Endothelial cell of umbilical vein (primary cell): ENCODE measurements at regions not wholly inside any gene's neighbourhood (a gene's known extent, or its start where the extent isn't known, plus 50 kb on each side); places are given as distances from the start of the nearest gene placed in this dataset.

Source experiments
- BruUV-seq: library from RNA; stranded (reverse); fragments of 400-500 nt; replicated peaks from 2 replicates; lab custom pipeline; 2021; lab: Mats Ljungman, UMichigan
- CTCF ChIA-PET: fragments of 300-600, 350-600 bp; sonication (Branson Sonifier 250); formaldehyde crosslinking; loops from one replicate; lab custom pipeline; 2021; ENCODE audit warnings: antibody characterized with exemption, inconsistent platforms; lab: Charles Lee
- POLR2A ChIA-PET: fragments of 300-600, 350-600 bp; sonication (Branson Sonifier 250); formaldehyde crosslinking; loops from one replicate; lab custom pipeline; 2021; ENCODE audit warnings: antibody characterized with exemption, inconsistent platforms; lab: Charles Lee
- DNase-seq: peaks from one replicate; pipeline ENCODE4 v3.0.0-alpha.2; 2011; ENCODE audit warnings: low read depth, low spot score
- FAIRE-seq: peaks from 2 replicates; lab custom pipeline; 2011; peaks lifted over from hg19 to GRCh38; lab: Jason Lieb, UNC
- H2AFZ ChIP-seq: 2 replicates; pipeline ENCODE4 v1.6.0; 2012; ENCODE audit warnings: low read depth, low read length, control low read depth, inconsistent platforms
- H3K27ac ChIP-seq: 2 replicates; pipeline ENCODE4 v1.5.1; 2011; ENCODE audit warnings: low read depth, mild to moderate bottlenecking, control low read depth, low read length, moderate library complexity; ENCODE audit not compliant: insufficient read depth
- H3K27me3 ChIP-seq, 2 experiments: 2 replicates each; pipeline versions ENCODE4 v1.6.0 to v1.6.1; 2011; ENCODE audit warnings: low read length in 2 of 2, mixed read lengths in 1 of 2; ENCODE audit not compliant: control insufficient read depth in 2 of 2, insufficient read depth in 2 of 2
- H3K36me3 ChIP-seq, 2 experiments: 2 replicates in 1 of 2; 3 replicates in 1 of 2; pipeline ENCODE4 v1.5.1; 2011; ENCODE audit warnings: low read length in 2 of 2, mild to moderate bottlenecking in 1 of 2, moderate library complexity in 1 of 2; ENCODE audit not compliant: control insufficient read depth in 2 of 2, insufficient read depth in 2 of 2; ENCODE audit errors: extremely low read depth in 1 of 2
- H3K4me1 ChIP-seq: 3 replicates; pipeline ENCODE4 v1.5.1; 2011; ENCODE audit warnings: mild to moderate bottlenecking, low read length; ENCODE audit not compliant: control insufficient read depth, insufficient read depth; ENCODE audit errors: extremely low read depth
- H3K4me2 ChIP-seq: 2 replicates; pipeline ENCODE4 v1.6.1; 2011; ENCODE audit warnings: low read length, control low read depth, mixed read lengths; ENCODE audit not compliant: insufficient read depth
- H3K4me3 ChIP-seq, 3 experiments: fragments of 200-600 bp in 1 of 3; sonication (generic), shearing (Covaris generic) in 1 of 3; replicated peaks in 1 of 3; 2 replicates each; pipeline ENCODE4 v1.5.1; 2011 to 2016; ENCODE audit warnings: control low read depth in 3 of 3, low read length in 3 of 3, mild to moderate bottlenecking in 2 of 3, inconsistent platforms in 1 of 3, low read depth in 1 of 3, moderate library complexity in 1 of 3; ENCODE audit not compliant: insufficient read depth in 1 of 3
- H3K79me2 ChIP-seq: 2 replicates; pipeline ENCODE4 v1.6.0; 2012; ENCODE audit warnings: low read length, inconsistent platforms; ENCODE audit not compliant: control insufficient read depth, insufficient read depth
- H3K9ac ChIP-seq: replicated peaks from 2 replicates; pipeline ENCODE3; 2011; ENCODE audit warnings: low read length, control low read depth; ENCODE audit not compliant: insufficient read depth; ENCODE audit errors: extremely low read depth
- H3K9me1 ChIP-seq: replicated peaks from 3 replicates; pipeline ENCODE4 v1.6.0; 2011; ENCODE audit warnings: mild to moderate bottlenecking, low read length; ENCODE audit not compliant: control insufficient read depth, insufficient read depth; ENCODE audit errors: extremely low read depth
- H3K9me3 ChIP-seq: replicated peaks from 2 replicates; pipeline ENCODE4 v1.5.1; 2012; ENCODE audit warnings: low read length, inconsistent platforms; ENCODE audit not compliant: control insufficient read depth, insufficient read depth
- H4K20me1 ChIP-seq: replicated peaks from 2 replicates; pipeline ENCODE3; 2011; ENCODE audit warnings: mild to moderate bottlenecking, low read length; ENCODE audit not compliant: control insufficient read depth, insufficient read depth; ENCODE audit errors: extremely low read depth
- EZH2 ChIP-seq: IDR thresholded peaks from 2 replicates; pipeline ENCODE4 v1.6.1; 2012; ENCODE audit warnings: borderline replicate concordance, low read depth, mild to moderate bottlenecking, moderate library complexity, low read length, inconsistent platforms; ENCODE audit not compliant: severe bottlenecking
- FOS ChIP-seq: IDR thresholded peaks from 2 replicates; pipeline ENCODE4 v1.6.1; 2011; ENCODE audit warnings: mild to moderate bottlenecking, low read length, moderate library complexity, borderline replicate concordance; ENCODE audit not compliant: insufficient read depth
- GATA2 ChIP-seq: IDR thresholded peaks from 2 replicates; pipeline ENCODE4 v1.7.0; 2011; ENCODE audit warnings: low read depth, mild to moderate bottlenecking, moderate library complexity, mixed read lengths, low read length; ENCODE audit not compliant: insufficient read length, insufficient read depth
- JUN ChIP-seq: IDR thresholded peaks from 2 replicates; pipeline ENCODE4 v1.6.1; 2011; ENCODE audit warnings: borderline replicate concordance, low read depth; ENCODE audit not compliant: insufficient read length, insufficient read depth
- MYC ChIP-seq: IDR thresholded peaks from one replicate; pipeline ENCODE4 v1.6.1; 2011; ENCODE audit warnings: mild to moderate bottlenecking, low read depth, low read length
- POLR2A ChIP-seq: IDR thresholded peaks from 2 replicates; pipeline ENCODE4 v1.6.1; 2012; ENCODE audit warnings: low read depth, mild to moderate bottlenecking, control low read depth, low read length
- POLR2AphosphoS5 ChIP-seq: IDR thresholded peaks from 2 replicates; pipeline ENCODE4 v1.6.1; 2012; ENCODE audit warnings: low read depth, mild to moderate bottlenecking, control low read depth, low read length, moderate library complexity; ENCODE audit not compliant: insufficient read depth
- dilution Hi-C: fragments of 300-500 bp; cut with MboI; formaldehyde crosslinking; loops from one replicate; pipeline ENCODE4 v1.15.0; 2019; ENCODE audit warnings: low sequenced_read_pairs; ENCODE audit not compliant: extremely low pct_ligation_motif_present
- intact Hi-C: fragments of 100-400 bp; cut with micrococcal nuclease; formaldehyde crosslinking; loops from one replicate; pipeline ENCODE4 v1.10.0; 2022
- TF ChIP-seq, protein P1 (sequence below): IDR thresholded peaks from 2 replicates; pipeline ENCODE4 v1.6.1; 2011; ENCODE audit not compliant: insufficient read depth, insufficient read length
- TF ChIP-seq, protein P2 (sequence below), 2 donors: IDR thresholded peaks; 1 replicate in 1 of 2; 2 replicates in 1 of 2; pipeline ENCODE4 v1.5.1; 2011; ENCODE audit warnings: low read length in 2 of 2, mild to moderate bottlenecking in 2 of 2, moderate library complexity in 2 of 2, control low read depth in 1 of 2, inconsistent platforms in 1 of 2, low read depth in 1 of 2; ENCODE audit not compliant: insufficient read depth in 1 of 2; ENCODE audit errors: extremely low read depth in 1 of 2

DNA sequence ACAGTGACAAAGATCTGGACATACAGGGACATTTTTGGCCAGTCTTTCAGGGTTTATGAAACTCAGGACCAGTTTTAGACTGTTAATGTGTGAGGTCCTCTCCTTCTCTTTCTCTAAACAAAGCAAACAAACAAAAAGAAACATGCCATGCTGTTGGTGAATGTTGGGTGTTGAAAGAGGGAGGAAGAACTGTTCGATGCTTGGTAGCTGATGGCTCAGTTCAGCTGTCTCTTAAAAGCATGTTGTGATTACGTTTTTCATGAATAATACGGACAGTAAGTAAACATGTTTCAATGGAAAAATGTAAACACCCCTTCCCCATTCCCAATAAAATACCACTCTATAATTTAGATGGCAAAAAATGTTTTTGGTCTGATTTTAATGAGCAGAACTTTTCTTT lies 219.1 kb downstream of the SEC23IP start:
- dilution Hi-C loops, result no loop called here
- H3K27me3 ChIP-seq, result no peaks in the 10 kb centered on the region
- no peaks in the 10 kb centered on the region for H3K4me1 ChIP-seq
- ChIA-PET CTCF (no interaction called here), POLR2A (no interaction called here)
- BruUV-seq, result no TSS peak
- intact Hi-C loops, result no loop called here
- no peak overlapping the region for H3K4me2 ChIP-seq
- H3K36me3 ChIP-seq, result no peaks in the 10 kb centered on the region
- H3K9me1 ChIP-seq, result no peaks in the 10 kb centered on the region
- H3K79me2 ChIP-seq, result no peaks in the 10 kb centered on the region
- H4K20me1 ChIP-seq, result no peaks in the 10 kb centered on the region
- no peak for TF ChIP-seq POLR2A
- no peak for TF ChIP-seq POLR2AphosphoS5
- no peak for TF ChIP-seq EZH2
- TF ChIP-seq, protein P1, sequence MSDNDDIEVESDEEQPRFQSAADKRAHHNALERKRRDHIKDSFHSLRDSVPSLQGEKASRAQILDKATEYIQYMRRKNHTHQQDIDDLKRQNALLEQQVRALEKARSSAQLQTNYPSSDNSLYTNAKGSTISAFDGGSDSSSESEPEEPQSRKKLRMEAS, result no peak
- TF ChIP-seq GATA2, result no peak
- no peak for TF ChIP-seq MYC
- TF ChIP-seq FOS, result no peak
- TF ChIP-seq JUN, result no peak
- TF ChIP-seq, protein P2, sequence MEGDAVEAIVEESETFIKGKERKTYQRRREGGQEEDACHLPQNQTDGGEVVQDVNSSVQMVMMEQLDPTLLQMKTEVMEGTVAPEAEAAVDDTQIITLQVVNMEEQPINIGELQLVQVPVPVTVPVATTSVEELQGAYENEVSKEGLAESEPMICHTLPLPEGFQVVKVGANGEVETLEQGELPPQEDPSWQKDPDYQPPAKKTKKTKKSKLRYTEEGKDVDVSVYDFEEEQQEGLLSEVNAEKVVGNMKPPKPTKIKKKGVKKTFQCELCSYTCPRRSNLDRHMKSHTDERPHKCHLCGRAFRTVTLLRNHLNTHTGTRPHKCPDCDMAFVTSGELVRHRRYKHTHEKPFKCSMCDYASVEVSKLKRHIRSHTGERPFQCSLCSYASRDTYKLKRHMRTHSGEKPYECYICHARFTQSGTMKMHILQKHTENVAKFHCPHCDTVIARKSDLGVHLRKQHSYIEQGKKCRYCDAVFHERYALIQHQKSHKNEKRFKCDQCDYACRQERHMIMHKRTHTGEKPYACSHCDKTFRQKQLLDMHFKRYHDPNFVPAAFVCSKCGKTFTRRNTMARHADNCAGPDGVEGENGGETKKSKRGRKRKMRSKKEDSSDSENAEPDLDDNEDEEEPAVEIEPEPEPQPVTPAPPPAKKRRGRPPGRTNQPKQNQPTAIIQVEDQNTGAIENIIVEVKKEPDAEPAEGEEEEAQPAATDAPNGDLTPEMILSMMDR (IDR thresholded peaks at IDR 0.05; ENCODE audit: extremely low read depth in 1 of 2, insufficient read depth in 1 of 2, low read depth in 1 of 2, low read length in 2 of 2), result no peak
- FAIRE-seq (no peak), DNase-seq (no peak)
- H3K4me3 ChIP-seq, result no peak overlapping the region
- no peak overlapping the region for H3K9ac ChIP-seq
- no peak overlapping the region for H3K27ac ChIP-seq
- H2AFZ ChIP-seq, result no peak overlapping the region
- no peaks in the 10 kb centered on the region for H3K9me3 ChIP-seq
